ENCODE measurements at regions not wholly inside any gene's neighbourhood (a gene's known extent, or its start where the extent isn't known, plus 50 kb on each side); places are given as distances from the start of the nearest gene placed in this dataset.
"Not testable (repeated sequence)": the region's sequence is repeated elsewhere in the genome, so short reads cannot be mapped to it uniquely, and the experiment has no call there.

DNA sequence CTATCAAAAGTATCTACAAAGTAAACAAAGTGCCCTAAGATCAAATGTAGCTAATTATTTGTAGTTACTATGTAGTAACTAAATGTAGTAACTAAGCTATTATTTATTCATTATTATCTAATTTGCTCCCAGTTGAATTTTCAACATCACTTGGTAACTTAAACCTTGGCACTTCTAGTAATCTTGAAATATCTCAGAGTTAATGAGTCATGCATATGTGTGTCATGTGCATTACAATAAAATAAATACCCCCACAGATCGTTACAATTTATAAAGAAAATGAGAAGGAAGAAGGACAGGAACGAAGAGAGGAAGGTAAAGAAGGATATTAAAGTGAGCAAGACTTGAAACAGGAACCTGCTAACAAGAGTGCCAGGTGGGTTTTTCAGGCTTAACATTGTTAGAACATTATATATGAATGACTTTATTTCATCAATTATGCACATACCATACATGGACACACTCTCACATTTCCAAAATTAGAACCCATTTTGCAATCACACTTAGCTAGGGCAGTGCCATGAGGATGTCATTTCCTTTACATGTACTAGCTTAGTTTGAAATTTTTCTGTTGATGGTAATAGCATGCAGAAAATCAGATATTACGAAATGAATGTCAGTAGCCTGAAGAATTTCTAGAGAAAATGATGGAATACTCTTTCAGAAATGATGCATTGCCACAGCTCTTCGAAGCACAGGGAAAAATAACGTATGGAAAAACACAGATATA is 1670.4 kb upstream of the AGA start:
- no peak for DNase-seq (ENCODE audit: low read depth in 2 of 2)

- DNase-seq (ENCODE audit: low read depth in 2 of 2), result no peak
Measured at GRCh38 chr4:179114615-179115014, 1672.4 kb upstream of the AGA start.

- no peak for DNase-seq (ENCODE audit: low read depth in 2 of 2)
Measured at GRCh38 chr4:179116011-179116410, 1673.8 kb upstream of the AGA start.

DNA sequence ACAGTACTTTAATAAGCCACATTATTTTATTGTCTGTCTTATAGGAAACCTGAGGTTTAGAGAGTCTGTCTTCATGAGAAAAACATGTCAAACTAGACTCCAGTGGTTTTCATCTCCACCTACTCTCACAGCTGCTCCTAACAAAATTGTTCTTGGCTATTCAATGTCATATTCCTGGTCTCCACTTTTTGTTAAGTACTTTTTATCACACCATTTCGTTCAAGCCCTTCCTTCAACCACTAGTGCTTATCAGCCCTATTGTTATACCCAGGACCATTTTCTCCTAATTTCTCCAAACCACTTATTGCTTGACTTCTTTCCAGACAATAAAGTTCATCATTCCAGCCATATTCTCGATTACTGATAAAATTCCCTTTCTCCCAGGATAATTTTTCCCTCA is 1674.3 kb upstream of the AGA start:
- DNase-seq (ENCODE audit: low read depth in 2 of 2), result no peak

DNA sequence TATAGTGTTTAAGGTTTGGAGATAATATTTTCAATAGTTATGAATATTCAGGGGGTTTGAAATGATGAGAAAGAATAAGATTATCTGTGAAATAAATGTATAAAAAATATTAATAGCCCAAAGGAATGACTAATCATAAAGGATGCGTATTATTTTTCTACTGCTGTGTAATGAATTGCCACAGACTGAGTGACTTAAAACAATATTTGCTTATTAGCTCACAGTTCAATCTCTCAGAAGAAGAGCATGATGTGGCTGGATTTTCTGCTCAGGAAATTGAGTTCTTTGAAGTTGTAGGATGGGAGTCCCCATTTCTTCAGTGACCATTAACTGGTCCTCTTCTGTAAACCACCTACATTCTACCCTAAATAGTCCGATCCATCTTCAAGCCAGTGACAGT is 1680.8 kb upstream of the AGA start:
- no peak for DNase-seq (ENCODE audit: low read depth in 2 of 2)

GRCh38 chr4:179124419-179124818 is 1682.2 kb upstream of the AGA start:
- DNase-seq (ENCODE audit: low read depth in 2 of 2), result no peak

DNA sequence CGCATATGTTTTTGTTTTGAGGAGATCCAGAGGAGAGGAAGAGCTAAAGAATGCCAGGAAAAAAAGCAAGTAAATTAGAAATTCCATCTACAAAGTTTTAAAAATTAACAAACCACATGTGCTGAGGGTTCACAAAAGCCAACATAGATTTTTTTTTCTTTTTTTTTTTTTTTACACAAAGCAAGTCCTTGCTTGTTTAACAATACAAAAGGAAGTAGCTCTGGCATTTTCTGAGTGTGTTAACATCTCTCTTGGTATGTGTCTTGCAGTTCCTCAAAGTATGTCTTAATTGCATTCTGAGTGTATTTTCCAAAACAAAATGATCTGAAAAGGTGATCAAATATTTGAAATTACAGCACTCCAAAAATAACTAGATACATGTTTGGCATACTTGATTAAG is 1682.7 kb upstream of the AGA start:
- DNase-seq (ENCODE audit: low read depth in 2 of 2), result no peak

DNA sequence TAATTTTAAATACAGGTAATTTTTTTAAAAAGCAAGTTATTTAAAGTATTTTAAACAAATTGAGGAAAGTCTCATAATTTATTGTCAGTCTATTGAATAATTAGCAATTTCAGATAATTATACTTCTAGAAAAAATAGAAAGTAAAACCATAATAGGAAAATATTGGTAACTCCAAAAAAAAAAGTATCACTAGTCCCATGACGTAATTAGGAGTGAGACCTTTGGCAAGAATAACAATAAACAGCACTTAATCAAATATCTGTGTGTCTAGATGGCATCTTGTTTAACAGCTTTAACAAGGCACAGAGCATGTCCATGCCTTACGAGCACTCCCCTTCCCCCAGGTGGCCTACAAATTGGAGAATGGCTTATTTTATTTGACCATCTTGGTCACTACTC is 1683.6 kb upstream of the AGA start:
- no peak for DNase-seq (ENCODE audit: low read depth in 2 of 2)

DNA sequence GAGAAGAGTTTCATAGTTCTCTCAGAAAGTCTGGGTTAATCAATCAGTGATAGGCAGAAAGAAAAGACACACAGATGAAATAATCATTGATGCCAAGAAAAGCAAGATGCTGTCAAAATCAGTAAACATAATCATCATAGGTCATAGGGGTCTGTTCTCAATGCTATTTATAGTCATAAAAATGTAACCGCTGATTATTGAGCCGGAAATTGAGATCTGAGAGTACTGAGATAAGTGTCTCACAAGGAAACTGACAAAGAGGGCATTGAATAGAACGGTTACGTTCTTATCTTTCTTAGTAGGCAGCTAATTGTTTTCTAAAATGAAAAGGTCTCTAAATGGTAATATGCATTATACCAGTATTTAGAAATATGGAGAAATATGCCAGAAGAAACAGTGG is 1686.1 kb upstream of the AGA start:
- no peak for DNase-seq (ENCODE audit: low read depth in 2 of 2)

DNA sequence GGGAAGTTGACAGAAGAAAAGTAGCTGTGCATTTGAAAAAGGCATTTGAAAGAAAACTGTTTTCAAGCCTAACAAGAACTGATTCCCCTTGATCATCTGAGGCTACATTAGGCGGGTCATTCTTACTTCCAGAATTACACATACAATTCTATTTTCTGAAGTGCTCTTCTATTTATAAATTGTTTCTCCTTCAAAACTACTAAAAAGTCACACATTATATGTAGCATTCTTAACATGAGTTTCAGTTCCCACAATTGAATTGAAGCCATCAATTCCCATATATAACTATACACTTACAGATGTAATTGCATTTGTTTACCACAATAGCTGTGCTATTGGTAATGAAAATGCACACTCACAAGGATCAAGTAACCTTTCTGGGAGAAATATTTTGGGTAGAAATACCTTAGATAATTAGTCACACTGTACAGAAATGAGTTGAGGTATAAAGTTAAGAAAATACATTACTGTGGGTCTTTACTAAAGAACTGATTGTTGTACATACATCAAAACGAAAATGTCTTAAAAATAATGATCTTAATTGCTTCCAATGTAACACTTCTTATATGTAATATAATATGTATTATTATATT is 1688.0 kb upstream of the AGA start:
- DNase-seq (ENCODE audit: low read depth in 2 of 2), result no peak

GRCh38 chr4:179145746-179146525 is 1703.7 kb upstream of the AGA start:
- no peak for DNase-seq (ENCODE audit: low read depth in 2 of 2)

- DNase-seq (ENCODE audit: low read depth in 2 of 2), result no peak
Measured at GRCh38 chr4:179151770-179152169, 1709.5 kb upstream of the AGA start.

DNA sequence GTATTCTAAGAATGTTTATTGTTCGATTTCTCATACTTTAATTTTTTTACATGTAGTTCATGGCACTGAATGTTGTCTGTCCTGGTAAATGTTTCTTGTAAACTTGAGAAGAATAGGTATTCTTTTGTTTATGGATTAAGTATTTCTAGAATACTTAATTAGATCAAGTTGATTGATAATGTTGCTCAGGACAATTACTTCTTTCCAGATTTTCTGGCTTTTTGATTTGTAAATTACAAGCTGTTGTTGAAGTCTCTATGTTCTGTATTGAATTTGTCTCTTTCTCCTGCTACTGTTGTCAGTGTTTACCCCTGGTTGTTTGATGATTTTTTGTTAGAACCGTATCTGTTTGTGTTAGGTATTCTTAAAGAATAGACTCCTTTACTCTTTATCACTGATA is 1720.9 kb upstream of the AGA start:
- no peak for DNase-seq (ENCODE audit: low read depth in 2 of 2)

DNA sequence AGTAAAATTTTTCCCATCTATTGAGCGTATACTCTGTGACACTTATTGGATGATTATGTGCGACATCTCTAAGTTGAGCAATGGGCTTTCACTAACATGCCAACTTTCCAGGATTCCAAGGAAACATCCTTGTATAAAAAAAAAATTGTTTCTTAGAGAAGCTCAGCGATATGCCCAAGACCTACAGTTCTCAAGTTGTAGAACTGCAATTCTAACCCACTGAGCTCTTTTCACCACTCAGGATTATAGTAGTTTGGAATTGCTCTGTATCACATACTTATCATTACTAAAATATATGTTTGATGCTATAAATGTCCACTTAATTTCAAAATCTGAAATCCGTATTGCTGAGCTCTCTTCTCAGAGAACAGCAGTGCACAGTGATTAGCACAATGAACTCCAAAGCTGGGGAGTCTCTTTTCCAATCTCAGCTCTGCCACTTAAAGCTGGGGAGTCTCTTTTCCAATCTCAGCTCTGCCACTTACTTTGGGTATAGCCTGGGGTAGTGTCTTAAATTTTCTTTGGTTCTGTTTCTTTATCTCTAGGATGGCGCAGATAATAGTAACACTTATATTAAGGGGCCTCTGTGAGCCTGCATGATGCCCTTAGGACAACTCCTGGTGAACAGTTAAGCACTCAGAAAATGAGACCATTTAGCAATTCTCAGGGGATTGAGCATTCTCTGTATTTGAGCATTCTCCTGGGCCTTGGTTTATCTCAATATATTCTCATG is 1722.2 kb upstream of the AGA start:
- no peak for DNase-seq (ENCODE audit: low read depth in 2 of 2)

GRCh38 chr4:179165000-179165738 is 1722.9 kb upstream of the AGA start:
- DNase-seq (ENCODE audit: low read depth in 2 of 2), result no peak

DNA sequence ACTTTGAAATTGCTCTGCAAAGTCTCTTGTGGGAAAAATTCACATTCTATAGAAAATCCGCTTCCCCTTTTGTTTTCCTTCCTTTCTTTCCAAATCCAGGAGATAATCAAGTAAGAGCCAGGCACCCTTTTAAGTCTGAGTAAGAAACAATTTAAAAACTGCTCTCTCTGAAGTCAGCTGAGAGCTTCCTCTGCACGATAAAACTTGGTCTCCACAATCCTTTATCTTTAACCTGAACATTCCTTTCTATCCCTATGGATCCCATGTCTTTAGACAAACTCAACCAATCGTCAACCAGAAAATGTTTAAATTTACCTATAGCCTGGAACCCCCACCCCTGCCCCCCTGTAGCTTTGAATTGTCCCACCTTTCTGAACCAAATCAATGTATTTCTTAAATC is 1723.6 kb upstream of the AGA start:
- DNase-seq (ENCODE audit: low read depth in 2 of 2), result no peak

- DNase-seq (ENCODE audit: low read depth in 2 of 2), result not testable (repeated sequence)
Measured at GRCh38 chr4:179170308-179170707, 1728.1 kb upstream of the AGA start.

- no peak for DNase-seq (ENCODE audit: low read depth in 2 of 2)
Measured at GRCh38 chr4:179182741-179183140, 1740.5 kb upstream of the AGA start.

DNA sequence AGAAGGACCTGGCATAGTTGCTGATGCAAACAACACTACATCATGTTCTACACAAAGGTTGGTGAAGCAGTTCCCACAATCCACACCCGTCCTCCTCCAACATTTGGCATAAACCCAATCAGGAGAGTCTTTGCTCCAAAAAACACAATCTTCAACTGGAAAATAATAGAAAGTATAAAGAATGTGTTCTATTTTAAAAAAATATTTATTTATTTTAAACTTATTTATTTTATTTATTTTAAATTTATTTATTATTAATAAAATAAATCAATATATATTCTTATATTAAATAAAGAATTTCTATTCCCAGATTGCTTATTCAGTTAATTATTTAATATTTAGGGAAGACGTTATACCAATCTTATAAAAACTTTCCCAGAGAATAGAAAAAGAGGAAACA is 1753.7 kb upstream of the AGA start:
- no peak for DNase-seq (ENCODE audit: low read depth in 2 of 2)

DNA sequence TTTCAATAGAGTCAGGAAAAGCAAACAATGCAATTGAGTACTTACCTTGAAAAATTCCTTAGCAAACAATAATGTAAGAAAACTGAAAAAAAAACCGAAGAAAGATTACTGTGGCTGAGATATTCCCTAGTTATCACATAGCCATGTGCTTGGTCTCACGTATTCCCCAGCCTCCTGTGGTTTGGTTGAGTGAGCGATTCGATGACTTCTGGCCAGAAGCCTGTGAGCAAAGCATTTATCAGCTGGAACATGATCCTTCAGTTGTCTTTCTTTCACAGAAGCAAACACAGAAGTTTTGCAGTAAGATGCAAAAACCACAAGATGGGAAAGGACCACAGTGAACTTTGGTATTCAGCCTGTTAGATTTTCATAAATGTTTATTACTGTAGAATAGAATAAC is 1754.3 kb upstream of the AGA start:
- DNase-seq (ENCODE audit: low read depth in 2 of 2), result no peak

GRCh38 chr4:179200681-179201080 is 1758.4 kb upstream of the AGA start:
- no peak for DNase-seq (ENCODE audit: low read depth in 2 of 2)

DNA sequence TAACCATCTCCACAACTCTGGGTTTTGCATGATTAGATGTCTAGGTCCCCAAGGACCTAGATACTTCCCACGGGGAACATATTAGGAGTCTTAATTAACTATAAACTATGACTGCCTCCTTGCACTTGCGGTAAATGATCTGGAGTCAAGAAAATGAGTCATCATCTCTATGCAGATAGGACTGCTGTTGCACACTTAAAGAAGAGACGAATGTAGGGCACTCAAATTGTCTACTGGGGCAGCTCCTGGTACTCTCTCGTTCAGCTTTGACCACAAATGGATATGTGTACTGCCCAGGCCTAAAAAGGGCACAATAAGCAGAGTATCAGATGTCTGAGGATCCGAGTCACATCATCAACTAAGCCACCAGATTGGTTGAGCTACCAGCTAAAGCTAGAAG is 1783.4 kb upstream of the AGA start:
- no peak for DNase-seq (ENCODE audit: low read depth in 2 of 2)

All from stimulated activated CD8-positive, alpha-beta memory T cell treated with anti-CD3 and anti-CD28 coated beads, Interleukin-7, amount 100 ng/mL, for 1 hour (primary cell).